Adrenal gland (tissue), 5 donors: ENCODE measurements at regions not wholly inside any gene's neighbourhood (a gene's known extent, or its start where the extent isn't known, plus 50 kb on each side); places are given as distances from the start of the nearest gene placed in this dataset.

Source experiments
- POLR2A ChIP-seq, 2 donors: fragments of 450-650 bp; IDR thresholded peaks; one replicate each; pipeline ENCODE4 v1.6.1; 2017; ENCODE audit warnings: antibody characterized with exemption in 2 of 2, mild to moderate bottlenecking in 2 of 2, moderate library complexity in 1 of 2
- TF ChIP-seq, protein P1 (sequence below), 6 experiments: fragments of 450-650 bp in 4 of 6; fragments of 200-600 bp in 2 of 6; sonication (generic) in 1 of 6; IDR thresholded peaks; 1 replicate in 5 of 6; 2 replicates in 1 of 6; pipeline versions ENCODE4 v1.5.1 to v1.8.0; 2016 to 2021; ENCODE audit warnings: antibody characterized with exemption in 6 of 6, mild to moderate bottlenecking in 2 of 6, moderate library complexity in 1 of 6
- donor health status: DM: no; HTN: no; CAD: no.

GRCh38 chr7:17619196-17619818 is 320.9 kb downstream of the AHR start:
- TF ChIP-seq POLR2A (IDR thresholded peaks at IDR 0.05): no peak
- TF ChIP-seq, protein P1, sequence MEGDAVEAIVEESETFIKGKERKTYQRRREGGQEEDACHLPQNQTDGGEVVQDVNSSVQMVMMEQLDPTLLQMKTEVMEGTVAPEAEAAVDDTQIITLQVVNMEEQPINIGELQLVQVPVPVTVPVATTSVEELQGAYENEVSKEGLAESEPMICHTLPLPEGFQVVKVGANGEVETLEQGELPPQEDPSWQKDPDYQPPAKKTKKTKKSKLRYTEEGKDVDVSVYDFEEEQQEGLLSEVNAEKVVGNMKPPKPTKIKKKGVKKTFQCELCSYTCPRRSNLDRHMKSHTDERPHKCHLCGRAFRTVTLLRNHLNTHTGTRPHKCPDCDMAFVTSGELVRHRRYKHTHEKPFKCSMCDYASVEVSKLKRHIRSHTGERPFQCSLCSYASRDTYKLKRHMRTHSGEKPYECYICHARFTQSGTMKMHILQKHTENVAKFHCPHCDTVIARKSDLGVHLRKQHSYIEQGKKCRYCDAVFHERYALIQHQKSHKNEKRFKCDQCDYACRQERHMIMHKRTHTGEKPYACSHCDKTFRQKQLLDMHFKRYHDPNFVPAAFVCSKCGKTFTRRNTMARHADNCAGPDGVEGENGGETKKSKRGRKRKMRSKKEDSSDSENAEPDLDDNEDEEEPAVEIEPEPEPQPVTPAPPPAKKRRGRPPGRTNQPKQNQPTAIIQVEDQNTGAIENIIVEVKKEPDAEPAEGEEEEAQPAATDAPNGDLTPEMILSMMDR (IDR thresholded peaks at IDR 0.05): no peak
